DMS153 treated with DMSO at 0.1 percent for 48 hours (cell line): ENCODE measurements at regions not wholly inside any gene's neighbourhood (a gene's known extent, or its start where the extent isn't known, plus 50 kb on each side); places are given as distances from the start of the nearest gene placed in this dataset.
"Not testable (repeated sequence)": the region's sequence is repeated elsewhere in the genome, so short reads cannot be mapped to it uniquely, and the experiment has no call there.

Experiments
- DNase-seq: peaks from one replicate; lab custom pipeline; 2025; ENCODE audit not compliant: unreplicated experiment; lab: John Stamatoyannopoulos, UW

DNA sequence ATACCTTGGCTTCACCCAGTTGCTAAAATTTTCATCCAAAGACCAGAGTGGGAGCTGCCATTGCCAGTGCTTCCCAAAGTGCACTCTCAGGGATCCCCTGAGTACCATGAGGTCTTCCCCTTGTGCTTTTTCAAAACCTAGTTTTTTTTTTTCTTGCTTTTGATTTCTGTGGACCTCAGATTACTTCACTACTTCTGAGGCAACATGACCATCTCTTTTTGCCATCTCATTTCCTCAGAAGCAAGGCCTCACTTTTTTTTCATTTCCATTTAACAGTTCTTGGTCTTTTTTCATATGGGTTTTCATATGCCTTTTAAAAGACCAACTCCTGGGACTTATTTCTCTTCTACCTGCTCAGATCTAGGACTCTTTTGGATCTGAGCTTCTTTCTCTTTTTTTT, 64.1 kb upstream of the MMS22L start:
- DNase-seq, result no peak

DNA sequence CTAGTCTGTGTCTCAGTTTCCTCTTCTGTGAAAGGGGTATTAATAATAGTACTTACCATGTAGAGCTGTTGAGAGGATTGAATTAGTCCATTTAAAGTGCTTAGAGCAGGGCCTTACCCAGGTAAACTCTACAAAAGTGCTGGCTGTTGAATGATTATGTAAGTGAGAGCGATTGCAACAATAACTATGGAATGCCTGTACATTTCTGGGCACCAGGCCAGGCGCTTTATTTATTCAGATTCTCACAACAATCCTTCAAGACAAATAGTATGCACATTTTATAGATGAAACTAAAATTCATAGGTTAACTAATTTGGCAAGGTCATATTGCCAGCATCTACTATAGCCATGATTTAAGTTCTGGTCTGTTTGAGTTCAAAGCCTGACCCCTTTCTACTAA, 78.3 kb upstream of the MMS22L start:
- no peak for DNase-seq

DNA sequence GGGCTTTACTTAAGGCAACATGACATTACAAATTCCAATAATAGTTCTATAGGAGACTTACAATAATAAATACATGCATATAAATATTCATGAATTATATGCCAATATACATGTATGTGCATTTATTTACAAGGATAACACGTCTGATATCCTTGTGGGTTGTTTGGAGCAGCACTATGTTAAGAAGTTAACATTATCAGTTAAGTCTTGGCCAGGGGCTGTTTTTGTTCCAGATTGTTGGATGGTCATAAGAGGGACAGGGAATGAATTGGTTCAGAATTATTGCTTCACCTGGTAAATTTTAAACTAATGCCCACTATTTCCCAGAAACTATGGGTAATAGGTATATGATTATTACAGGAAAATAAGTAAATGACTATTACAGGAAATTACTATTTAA, 81.3 kb upstream of the MMS22L start:
- no peak for DNase-seq

DNA sequence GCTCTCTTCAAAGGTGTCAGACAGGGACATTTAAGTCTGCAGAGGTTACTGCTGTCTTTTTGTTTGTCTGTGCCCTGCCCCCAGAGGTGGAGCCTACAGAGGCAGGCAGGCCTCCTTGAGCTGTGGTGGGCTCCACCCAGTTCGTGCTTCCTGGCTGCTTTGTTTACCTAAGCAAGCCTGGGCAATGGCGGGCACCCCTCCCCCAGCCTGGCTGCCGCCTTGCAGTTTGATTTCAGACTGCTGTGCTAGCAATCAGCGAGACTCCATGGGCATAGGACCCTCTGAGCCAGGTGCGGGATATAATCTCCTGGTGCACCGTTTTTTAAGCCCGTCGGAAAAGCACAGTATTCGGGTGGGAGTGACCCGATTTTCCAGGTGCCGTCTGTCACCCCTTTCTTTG, 99.1 kb upstream of the MMS22L start:
- DNase-seq, result not testable (repeated sequence)

DNA sequence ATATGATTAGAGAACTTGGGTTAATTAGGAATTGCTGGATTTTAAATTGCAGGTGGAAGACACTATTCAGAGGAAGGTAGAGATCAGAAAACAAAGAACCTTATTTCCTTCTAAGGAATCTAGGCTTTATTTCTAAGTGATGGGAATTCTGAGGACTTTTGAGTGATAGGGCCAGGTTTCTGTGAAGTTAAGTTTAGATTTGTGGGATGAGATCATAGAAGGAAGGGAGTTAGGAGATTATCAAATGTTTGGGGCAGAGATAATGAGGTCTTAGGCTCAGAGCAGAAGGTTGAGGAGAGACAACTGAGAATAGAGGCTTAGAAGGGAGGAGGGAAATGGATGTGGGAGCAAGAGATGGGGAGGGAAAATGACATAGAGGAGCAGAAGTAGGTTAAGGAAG, 109.7 kb upstream of the MMS22L start:
- no peak for DNase-seq

DNA sequence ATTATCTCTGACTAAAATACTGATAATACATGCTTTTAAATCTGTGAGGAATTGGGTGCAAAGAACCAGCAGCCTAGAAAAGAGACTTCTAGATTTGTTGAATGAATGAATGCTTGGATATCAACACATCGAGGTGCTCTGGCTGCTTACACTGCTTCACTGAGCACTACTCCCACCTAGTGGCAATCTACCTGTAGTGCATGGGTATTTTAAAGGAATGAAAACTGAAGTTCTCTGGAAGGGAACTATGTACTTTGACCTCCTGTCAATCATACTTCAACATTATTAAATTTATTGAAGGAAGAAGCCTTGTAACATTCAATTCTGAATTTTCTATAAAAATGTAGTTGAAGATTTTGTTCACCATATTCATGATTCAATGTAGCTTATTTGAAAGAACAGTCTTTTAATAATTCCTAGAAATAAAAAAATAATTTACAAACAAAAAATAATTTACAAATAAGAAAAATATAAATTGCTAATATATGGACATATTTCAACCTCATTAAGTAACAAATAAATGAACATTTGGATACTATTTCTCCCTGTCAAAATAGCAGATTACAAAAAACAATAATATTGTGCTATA, 111.2 kb upstream of the MMS22L start:
- peak; percentile 27 for DNase-seq

DNA sequence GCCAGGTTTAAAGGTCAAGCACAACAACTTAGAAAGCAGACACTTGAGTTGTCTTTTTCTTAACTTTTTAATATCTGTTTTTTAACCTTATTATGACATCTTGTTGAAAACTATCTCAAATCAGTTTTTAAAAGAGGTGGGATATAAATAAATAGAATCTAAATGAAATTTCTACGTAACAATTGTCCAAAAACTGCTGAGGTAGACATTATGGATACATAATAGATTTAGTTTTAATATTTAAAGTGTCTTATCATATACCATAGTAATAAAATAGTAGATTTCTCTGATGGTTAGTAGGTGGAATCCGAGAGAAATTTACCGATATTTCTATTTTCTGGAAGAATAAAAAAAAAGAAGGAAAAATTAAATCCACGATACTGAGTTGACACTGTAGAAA, 113.9 kb upstream of the MMS22L start:
- DNase-seq, result no peak

DNA sequence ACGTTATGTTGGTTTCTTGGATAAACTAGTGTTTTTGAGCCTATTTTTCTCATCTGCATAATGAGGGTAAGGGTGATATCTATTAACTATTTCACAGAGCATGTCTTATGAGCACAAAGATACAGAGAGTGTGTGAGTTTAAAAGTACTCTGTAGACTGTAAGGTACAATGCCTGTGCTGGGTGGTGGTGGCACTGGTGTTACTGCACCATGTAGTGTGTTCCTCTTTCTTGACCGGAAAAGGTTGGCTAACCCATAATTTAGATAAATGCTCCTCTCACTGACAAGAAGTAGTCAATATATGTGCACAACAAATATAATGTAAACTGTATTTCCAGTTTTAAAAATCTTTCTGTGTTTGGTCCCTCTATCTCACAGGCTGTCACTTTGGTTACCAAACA, 116.2 kb upstream of the MMS22L start:
- DNase-seq, result no peak

DNA sequence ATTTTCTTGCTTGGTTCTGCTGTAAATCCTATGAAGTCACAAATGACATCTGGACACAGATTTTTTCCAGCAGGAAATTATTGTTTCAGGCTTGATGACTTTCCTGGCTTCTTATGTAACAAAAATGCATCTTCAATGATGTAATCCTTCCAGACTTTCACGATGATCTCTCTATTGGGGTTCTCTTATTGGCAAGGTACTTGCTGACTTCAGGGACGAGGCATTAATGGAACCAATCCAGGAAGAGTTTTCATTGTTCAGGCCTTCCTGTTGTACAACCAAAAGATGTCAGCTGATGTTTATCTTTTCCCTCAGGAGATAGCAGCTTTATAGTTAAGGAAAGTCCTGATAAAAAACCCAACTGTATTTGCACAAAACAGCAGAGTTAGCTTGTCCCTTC, 118.5 kb upstream of the MMS22L start:
- DNase-seq, result no peak

DNA sequence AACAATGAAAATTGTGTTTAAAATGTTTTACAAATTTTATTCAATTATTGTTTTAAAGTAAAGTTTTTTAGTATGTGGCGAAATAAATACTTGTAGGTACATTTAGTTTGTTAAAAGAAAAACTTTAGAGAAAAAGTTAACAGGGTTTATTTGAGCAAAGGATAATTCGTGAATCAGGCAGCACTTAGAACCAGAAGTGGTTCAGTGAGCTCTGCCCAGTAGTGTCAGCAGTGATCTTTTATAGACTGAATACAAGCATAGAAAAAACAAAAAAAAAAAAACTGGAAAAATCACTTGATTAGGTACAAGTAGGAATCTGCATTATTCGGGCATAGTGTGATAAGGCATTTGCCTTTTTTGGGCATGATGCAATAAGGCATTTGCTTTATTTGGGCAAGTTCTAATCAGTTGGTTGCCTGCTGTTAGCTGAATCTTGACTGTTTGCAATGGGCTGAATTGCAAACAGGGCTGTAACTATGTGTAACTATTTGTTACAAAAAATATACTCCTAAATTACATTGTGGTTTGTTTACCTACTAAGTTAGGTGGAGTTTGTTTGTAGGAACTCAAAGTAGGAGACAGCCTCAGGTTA, 122.9 kb upstream of the MMS22L start:
- no peak for DNase-seq

DNA sequence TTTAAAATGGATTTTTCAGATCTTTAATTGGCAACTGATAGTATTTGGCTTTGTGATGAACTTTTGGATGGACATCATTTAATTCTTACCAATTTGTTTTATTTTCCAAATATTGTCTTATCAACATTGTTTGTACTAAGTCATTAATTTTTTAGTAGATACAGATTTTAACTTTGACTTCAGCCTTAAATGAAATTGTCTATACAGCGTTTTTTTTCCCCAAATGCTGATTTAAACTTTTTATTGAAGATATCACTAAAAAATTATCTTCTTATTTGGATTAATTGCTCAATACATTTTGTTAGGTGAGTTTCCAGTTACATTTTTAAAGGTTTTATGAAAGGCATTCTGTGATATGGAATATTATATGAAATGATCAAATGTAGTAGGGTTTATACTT, 123.6 kb upstream of the MMS22L start:
- no peak for DNase-seq

DNA sequence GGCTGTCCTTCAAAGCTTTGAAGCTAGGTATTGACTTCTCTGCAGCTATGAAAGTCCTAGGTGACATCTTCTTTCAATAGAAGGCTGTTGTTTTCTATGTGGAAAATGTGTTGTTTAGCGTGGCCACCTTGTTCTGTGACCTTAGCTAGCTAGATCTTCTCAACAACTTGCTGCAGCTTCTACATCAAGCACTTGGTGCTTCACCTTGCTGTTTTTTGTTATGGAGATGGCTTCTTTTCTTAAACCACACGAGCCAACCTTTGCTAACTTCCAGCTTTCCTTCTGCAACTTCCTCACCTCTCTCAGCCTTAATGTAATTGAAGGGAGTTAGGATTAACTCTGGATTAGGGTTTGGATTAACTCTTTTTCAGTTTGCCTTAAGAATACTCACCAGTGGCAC, 128.6 kb upstream of the MMS22L start:
- DNase-seq, result no peak

DNA sequence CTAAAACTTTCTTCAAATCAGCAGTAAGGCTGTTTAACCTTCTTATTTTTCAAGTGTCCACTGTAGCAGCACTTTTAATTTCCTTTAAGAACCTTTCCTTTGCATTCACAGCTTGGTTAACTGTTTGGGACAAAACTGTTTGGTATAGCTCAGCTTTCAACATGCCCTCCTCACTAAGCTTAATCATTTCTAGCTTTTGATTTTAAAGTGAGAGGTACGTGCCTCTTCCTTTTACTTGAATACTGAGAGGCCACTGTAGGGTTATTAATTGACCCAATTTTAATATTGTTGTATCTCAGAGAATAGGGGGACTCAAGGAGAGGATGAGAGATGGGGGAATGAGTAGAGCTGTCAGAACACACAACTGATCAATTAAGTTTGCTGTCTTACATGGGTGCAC, 129.5 kb upstream of the MMS22L start:
- no peak for DNase-seq

DNA sequence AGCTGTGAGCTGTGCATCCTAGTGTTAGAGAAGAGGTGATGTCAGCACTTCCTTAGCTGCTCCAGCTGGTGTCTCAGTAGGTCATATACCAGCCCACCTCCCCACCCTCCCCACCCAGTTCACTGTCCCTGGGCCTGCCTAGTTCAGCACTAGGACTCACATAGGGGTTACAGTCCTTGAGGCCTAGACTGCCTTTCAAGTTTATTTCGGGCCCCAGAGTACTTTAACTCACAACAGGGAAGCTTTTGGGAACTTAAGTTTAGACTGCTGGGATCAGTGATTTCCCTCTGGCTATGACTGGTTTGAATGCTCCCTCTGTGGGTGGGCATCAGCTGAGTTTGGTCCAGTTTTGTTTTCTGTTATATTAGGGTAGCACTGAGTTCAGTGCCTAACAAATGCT, 139.2 kb upstream of the MMS22L start:
- no peak for DNase-seq

DNA sequence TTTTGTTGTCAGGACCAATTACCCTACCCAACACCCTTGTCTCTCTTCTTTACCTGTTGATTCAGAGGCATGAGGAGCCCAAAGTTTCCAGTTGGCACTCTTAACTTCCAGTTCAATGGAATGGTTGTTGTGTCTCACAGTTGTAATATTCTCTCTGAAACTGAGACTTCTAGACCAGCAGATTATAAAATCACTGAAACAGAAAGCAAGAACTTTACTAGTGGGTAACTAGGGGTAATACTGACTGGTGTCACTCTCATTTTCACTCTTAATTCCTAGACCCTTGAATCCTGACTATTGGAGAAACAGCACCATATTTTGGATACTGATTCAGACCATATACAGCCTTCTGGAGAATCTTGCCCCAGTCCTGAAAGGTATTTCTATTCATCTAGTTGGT, 140.2 kb upstream of the MMS22L start:
- DNase-seq, result no peak

DNA sequence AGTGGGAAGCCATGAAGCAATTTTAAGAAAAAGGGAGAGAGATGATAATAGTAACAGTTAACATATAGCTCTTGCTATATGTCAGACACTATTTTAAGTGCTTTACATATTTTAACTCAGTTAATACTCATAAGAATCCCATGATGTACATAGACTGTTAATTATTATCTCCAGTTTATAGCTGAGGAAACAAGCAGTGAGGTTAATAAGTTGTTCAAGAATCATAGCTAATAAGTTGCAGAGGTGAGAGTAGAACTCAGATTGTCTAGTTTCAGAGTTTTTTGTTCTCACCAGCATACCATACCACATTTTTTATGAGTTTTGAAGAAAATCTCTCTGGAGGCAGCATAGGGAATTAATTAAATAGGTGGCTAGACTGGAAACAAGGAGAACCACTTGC, 144.6 kb upstream of the MMS22L start:
- DNase-seq, result no peak

DNA sequence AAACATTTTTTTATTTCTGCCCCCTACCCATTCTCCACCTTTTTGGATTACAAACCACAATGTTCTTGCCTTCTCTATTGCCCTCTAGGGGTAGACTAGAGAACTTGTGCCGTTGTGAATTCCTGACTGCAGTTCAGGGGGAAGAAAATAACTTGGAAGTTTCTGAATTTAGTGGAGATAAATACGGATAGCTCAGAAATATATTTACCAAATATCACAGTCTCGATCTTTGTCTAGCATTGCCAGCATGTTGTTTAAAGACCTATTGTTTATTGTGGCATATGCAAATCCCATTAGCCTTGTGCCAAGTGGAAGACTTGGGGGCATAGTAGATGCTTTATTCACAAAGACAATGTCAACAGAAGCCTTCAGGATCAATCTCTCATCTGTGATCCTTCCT, 154.1 kb upstream of the MMS22L start:
- DNase-seq, result no peak

DNA sequence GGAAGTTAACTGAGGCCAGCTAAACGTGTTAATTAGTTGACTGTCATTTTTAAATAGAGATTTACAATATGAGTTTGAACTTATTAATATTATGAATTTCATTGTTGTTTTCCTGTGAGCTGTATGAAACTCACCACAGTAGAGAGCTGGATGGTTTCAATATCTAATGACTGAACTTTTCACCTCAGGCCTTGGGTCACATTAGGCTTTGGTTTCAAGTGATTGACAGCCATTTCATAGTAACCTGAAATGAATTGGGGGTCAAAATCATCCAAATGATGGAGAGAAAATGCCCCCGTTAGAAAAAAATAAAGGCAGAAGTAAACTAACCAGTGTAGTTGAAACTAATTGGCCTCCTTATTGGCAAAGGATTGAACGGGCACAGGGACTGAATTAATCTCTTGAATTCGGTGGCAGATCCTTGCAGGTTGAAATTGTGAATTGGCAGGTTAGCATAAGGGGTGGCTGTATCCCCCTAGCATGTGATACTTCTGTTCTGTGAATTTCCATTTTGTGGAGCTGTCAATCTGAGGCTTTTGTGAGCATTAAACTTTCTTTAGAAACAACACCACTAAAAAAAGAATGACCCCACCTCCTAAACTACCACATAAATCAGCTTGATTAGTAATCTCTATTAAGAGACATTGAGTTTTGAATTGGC, 155.1 kb upstream of the MMS22L start:
- DNase-seq, result no peak

DNA sequence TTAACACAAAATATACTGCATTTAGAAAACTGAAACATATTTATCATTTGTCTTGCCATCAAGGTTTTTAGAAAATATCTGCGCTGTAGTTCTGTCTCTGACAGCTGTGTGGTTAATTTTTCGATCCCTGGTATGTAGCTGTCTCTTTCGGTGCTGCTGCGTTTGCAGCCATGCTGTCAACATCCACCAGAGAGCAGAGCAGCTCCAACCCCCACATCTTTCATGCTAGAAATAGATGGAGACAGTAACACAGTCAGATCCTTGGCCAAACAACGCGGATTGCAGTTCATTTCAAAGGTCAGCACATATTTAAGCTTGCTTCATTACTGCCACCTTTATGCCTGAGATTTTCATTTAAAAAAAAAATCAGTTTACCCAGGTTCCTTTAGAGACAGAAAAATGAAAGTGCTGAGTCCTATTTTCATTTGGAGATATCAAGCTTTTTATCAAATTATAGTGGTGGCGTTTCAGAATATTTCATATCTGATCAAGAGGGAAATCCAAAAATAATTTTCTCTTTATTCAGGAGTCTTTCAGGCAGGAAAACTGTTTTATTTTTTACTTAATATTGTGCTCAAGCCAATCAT, 157.7 kb upstream of the MMS22L start:
- DNase-seq, result peak; percentile 57

DNA sequence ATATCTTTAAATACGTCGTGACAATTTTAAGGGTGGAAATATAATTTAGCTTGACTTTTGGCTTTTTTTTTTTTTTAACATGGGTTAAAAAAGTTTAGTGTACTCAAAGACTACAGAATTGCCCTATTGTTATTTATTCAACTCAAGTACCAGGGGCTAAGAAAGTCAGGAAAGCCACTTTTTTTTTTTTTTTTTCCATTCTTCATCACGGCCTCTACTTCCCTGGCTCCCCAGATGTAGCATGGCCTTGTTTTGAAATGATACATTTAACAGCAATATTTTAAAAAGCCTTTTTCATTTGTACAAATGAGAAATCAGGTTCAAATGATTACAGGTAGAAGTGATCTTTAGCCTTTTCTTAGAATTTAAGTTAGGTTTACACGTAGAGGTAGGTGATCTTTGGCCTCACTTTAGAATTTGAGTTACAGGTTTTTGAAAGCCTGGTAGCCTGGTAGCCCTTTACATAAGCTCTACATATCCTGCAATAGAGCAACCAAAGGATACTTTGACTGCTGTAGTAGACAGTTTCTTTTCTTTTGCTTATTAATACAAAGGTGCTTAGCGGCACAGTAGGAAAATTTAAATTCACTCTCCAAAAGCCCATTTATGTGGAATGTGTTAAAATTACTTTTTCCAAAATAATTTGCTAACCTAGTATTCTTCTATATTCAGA, 160.5 kb upstream of the MMS22L start:
- no peak for DNase-seq

DNA sequence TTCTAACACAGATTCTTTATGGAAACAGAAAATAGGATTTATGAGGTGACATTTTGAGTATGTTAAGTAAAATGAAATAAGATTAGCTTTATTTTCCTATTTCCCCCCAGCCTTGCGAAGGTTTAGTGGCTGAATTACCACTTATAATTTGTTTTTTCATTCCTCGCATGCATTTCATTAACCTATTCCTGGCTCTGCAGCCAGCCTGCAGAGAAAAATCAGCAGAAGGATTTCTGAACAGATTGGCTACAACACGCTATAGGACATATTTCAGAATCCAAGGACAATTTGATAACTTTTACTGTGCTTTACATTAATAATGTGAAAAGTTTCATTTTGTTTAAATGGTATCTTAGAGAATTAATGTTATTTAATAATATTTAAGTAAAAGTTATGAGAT, 162.4 kb upstream of the MMS22L start:
- no peak for DNase-seq

DNA sequence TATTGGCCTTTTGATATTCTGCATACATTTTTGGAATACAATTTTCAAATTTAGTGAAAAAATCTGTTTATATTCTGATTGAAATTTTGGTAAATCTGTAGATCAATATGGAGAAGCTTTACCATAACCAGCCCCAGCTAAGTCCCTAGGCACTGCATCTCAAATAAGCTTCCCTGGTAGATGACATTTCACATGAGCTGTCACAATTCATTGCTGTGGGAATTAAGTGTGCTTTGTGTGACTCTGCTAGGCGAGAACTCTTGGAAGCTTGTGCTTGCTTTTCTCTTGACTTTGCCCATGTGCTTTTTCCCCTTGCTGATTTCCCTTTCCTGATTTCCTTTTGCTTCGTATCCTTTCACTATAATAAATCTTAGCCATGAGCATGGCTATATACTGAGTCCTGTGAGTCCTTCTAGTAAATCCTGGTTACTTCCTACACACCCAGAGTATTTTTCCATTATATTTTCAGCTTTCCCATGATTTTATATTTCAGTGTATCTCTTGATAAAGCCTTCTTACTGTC, 166.5 kb upstream of the MMS22L start:
- no peak for DNase-seq
